ENCODE measurements at regions not wholly inside any gene's neighbourhood (a gene's known extent, or its start where the extent isn't known, plus 50 kb on each side); places are given as distances from the start of the nearest gene placed in this dataset.
"Not testable (repeated sequence)": the region's sequence is repeated elsewhere in the genome, so short reads cannot be mapped to it uniquely, and the experiment has no call there.

DNA sequence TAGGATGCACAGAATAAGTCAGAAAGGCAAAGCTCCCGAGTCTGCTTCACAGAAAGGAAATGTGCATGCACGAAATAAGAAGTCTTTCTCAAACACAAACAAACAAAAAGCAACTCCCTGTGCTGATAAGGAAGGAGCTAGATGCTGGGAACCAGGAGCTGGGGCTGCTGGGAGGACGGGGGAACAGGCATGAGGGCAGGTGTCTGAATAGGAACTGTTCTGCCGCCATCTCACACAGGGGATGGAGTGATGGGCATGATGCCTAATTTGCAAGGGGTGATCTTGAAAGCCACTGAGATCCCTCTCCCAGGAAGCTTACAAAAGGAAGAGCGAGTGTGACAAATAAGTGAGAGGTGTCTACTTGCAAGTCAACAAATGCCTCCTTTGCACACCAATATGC lies 336.5 kb downstream of the BCL2L11 start:
- not testable (repeated sequence) for DNase-seq; H3K4me1 Mint-ChIP-seq; H3K36me3 Mint-ChIP-seq; H3K9me3 Mint-ChIP-seq; H3K4me3 Mint-ChIP-seq; H3K27ac Mint-ChIP-seq; H3K27me3 Mint-ChIP-seq (ENCODE audit: low read depth in 3 of 3)

GRCh38 chr2:111460901-111461300 lies 340.2 kb downstream of the BCL2L11 start:
- H3K36me3 Mint-ChIP-seq; H3K9me3 Mint-ChIP-seq; H3K27ac Mint-ChIP-seq; H3K27me3 Mint-ChIP-seq (ENCODE audit: low read depth in 3 of 3); DNase-seq; H3K4me1 Mint-ChIP-seq; H3K4me3 Mint-ChIP-seq: not testable (repeated sequence)

DNA sequence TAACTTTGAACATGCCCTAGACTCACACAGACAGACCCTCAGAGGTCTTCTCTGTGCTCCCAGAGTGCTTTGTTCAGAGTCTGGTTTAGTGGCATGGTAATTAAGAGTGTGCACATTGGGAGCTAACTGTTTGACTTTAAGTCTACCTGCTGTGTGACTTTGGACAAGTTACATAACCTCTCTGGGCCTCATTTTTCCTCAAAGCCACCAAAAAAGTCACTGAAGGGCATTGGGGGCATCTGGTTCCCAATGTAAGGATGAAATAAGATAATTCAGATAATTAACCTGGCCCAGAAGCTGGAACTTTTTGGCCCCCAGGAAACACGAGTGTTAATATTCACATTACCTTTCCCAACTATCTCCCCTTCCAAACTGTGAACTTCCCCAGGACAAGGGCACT lies 341.1 kb downstream of the BCL2L11 start:
- not testable (repeated sequence) for H3K9me3 Mint-ChIP-seq; DNase-seq; H3K4me1 Mint-ChIP-seq; H3K4me3 Mint-ChIP-seq; H3K27me3 Mint-ChIP-seq (ENCODE audit: low read depth in 3 of 3); H3K36me3 Mint-ChIP-seq
- peak overlapping the region in 4 of 6 donors; percentile 28 to 72 (median 42) for H3K27ac Mint-ChIP-seq

DNA sequence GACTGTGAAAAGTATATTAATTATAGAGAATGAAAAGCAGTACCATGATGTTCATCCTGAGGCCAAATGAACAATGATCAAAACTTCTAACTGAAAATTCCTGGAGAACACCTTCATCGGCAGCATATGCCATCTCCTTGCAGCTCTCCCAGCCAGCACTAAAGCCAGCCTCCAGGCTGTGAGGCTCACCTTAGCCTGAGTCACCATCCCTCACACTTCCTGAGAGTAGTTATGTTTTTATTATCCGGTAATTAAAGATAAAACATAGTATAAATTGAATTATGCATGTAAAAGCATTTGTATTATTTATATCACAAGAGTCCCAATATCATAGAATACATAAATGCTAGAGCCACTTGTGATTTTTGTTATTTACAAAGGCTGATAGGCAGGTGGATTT lies 341.9 kb downstream of the BCL2L11 start:
- peak overlapping the region in 5 of 6 donors; percentile 24 to 68 (median 51) for H3K27ac Mint-ChIP-seq
- not testable (repeated sequence) for H3K36me3 Mint-ChIP-seq; H3K4me1 Mint-ChIP-seq; H3K9me3 Mint-ChIP-seq; DNase-seq; H3K27me3 Mint-ChIP-seq (ENCODE audit: low read depth in 3 of 3)
- H3K4me3 Mint-ChIP-seq = peak overlapping the region in 1 of 5 donors; percentile 4

- not testable (repeated sequence) for H3K4me1 Mint-ChIP-seq; H3K27me3 Mint-ChIP-seq (ENCODE audit: low read depth in 3 of 3); H3K36me3 Mint-ChIP-seq; H3K9me3 Mint-ChIP-seq
- peak overlapping the region in 4 of 5 donors; percentile 23 to 47 (median 34) for H3K4me3 Mint-ChIP-seq
- peak overlapping the region; percentile 55 to 83 (median 80) for H3K27ac Mint-ChIP-seq
- peak in 2 of 3 donors; percentile 27 to 29 for DNase-seq
These were observed 342.6 kb downstream of the BCL2L11 start for GRCh38 chr2:111463238-111463848.

GRCh38 chr2:111463956-111464355 lies 343.2 kb downstream of the BCL2L11 start:
- Mint-ChIP-seq H3K4me3 (peak overlapping the region in 2 of 5 donors; percentile 47), H3K27ac (peak overlapping the region in 3 of 6 donors; percentile 55 to 73 (median 61))
- H3K36me3 Mint-ChIP-seq; H3K27me3 Mint-ChIP-seq (ENCODE audit: low read depth in 3 of 3); H3K4me1 Mint-ChIP-seq; H3K9me3 Mint-ChIP-seq: not testable (repeated sequence)
- peak; percentile 50 to 61 (median 52) for DNase-seq

GRCh38 chr2:111464367-111464766 lies 343.7 kb downstream of the BCL2L11 start:
- not testable (repeated sequence) for H3K27me3 Mint-ChIP-seq (ENCODE audit: low read depth in 3 of 3); H3K4me1 Mint-ChIP-seq; H3K36me3 Mint-ChIP-seq; H3K9me3 Mint-ChIP-seq; DNase-seq
- peak overlapping the region in 2 of 5 donors; percentile 7 to 18 for H3K4me3 Mint-ChIP-seq
- H3K27ac Mint-ChIP-seq = peak overlapping the region in 3 of 6 donors; percentile 37 to 66 (median 64)

GRCh38 chr2:111465521-111465920 lies 344.8 kb downstream of the BCL2L11 start:
- H3K4me1 Mint-ChIP-seq; H3K27me3 Mint-ChIP-seq (ENCODE audit: low read depth in 3 of 3); H3K4me3 Mint-ChIP-seq; H3K36me3 Mint-ChIP-seq; H3K9me3 Mint-ChIP-seq; DNase-seq: not testable (repeated sequence)
- H3K27ac Mint-ChIP-seq = peak overlapping the region in 1 of 6 donors; percentile 53

DNA sequence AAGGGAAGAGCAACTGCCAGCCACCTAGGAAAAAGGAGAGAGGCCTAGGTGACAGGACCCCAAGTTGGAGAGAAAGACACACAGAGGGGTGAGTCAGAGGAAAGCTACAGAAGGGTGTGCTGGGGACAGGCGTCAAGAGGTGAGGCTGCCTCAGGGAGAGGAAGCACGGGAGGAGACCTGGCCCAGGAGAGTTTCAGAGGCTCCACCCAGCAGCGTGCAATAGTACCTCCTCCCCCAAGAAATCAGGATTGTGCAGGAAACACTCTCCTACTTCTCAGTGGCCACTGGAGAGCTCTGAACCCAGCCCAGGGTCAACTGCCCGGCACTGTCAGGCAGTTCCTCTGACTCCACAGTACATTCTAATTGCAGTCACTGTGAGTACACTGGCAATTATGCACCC lies 346.0 kb downstream of the BCL2L11 start:
- peak overlapping the region in 1 of 6 donors; percentile 39 for H3K27ac Mint-ChIP-seq
- not testable (repeated sequence) for H3K9me3 Mint-ChIP-seq; H3K4me3 Mint-ChIP-seq; DNase-seq; H3K4me1 Mint-ChIP-seq; H3K36me3 Mint-ChIP-seq; H3K27me3 Mint-ChIP-seq (ENCODE audit: low read depth in 3 of 3)

DNA sequence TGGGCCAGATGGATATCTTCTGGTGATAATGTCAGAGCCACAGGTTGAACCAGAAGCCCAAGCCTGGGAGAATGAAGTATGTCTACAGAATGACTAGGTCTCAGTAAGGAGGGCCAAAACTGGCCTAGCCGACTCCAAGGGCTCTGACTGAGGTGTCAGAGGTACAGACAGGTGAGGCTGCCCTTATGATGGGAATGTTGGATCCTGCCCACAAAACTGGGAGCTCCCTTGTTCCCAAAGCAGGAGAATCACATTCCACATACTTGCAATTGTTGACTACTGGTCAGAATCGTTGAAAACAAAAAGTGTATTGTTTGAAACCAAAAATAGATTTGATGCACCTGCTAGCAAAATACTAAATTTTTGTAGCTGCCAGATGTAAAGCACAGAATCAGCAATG lies 350.2 kb downstream of the BCL2L11 start:
- H3K36me3 Mint-ChIP-seq; DNase-seq; H3K9me3 Mint-ChIP-seq; H3K27me3 Mint-ChIP-seq (ENCODE audit: low read depth in 3 of 3); H3K27ac Mint-ChIP-seq; H3K4me3 Mint-ChIP-seq: not testable (repeated sequence)
- peaks cover 10% of the 10 kb centered on the region in 2 donors for H3K4me1 Mint-ChIP-seq

DNA sequence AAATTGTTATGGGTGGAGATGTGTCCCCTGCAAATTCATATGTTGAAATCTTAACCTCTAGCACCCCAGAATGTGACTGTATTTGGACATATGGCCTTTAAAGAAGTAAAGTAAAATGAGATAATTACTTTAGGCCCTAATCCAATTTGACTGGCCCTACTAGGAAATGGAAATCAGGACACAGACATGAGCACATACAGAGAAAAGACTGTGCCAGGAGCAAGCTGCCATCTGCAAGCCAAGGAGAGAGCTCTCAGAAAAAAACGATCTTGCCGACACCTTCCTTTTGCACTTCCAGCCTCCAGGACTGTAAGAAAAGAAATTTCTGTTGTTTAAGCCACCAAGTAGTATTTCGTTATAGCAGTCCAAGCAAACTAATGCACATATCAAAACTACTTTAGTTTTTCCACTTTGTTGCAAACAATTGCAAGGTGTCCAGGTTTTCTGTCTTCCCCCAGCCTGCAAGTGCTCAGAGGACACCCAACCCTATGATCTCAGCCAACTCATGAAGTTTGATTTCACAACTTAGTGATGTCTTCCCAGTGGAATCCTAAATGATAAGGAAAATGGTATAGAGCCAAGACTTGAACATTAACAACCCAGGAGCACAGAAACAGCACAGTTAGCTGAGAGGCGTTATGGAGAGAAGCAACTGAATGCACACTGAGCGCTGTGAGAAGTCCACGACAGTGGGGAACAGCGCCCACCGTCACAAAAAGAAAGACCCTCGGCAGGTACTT lies 351.2 kb downstream of the BCL2L11 start:
- not testable (repeated sequence) for DNase-seq; H3K27ac Mint-ChIP-seq; H3K9me3 Mint-ChIP-seq; H3K4me3 Mint-ChIP-seq; H3K36me3 Mint-ChIP-seq; H3K27me3 Mint-ChIP-seq (ENCODE audit: low read depth in 3 of 3)
- H3K4me1 Mint-ChIP-seq = peaks cover 10% of the 10 kb centered on the region in 2 donors

GRCh38 chr2:111472844-111473403 lies 352.2 kb downstream of the BCL2L11 start:
- H3K4me3 Mint-ChIP-seq; H3K9me3 Mint-ChIP-seq; H3K36me3 Mint-ChIP-seq; H3K27me3 Mint-ChIP-seq (ENCODE audit: low read depth in 3 of 3); DNase-seq: not testable (repeated sequence)
- Mint-ChIP-seq H3K4me1 (peaks cover 10% of the 10 kb centered on the region in 2 donors), H3K27ac (peak overlapping the region in 1 of 6 donors; percentile 23)

- Mint-ChIP-seq H3K27ac (peak overlapping the region in 1 of 6 donors; percentile 23), H3K4me1 (peaks cover 10% of the 10 kb centered on the region in 2 donors)
- H3K27me3 Mint-ChIP-seq (ENCODE audit: low read depth in 3 of 3); DNase-seq; H3K4me3 Mint-ChIP-seq; H3K36me3 Mint-ChIP-seq; H3K9me3 Mint-ChIP-seq: not testable (repeated sequence)
These were observed 352.8 kb downstream of the BCL2L11 start for GRCh38 chr2:111473522-111473921.

DNA sequence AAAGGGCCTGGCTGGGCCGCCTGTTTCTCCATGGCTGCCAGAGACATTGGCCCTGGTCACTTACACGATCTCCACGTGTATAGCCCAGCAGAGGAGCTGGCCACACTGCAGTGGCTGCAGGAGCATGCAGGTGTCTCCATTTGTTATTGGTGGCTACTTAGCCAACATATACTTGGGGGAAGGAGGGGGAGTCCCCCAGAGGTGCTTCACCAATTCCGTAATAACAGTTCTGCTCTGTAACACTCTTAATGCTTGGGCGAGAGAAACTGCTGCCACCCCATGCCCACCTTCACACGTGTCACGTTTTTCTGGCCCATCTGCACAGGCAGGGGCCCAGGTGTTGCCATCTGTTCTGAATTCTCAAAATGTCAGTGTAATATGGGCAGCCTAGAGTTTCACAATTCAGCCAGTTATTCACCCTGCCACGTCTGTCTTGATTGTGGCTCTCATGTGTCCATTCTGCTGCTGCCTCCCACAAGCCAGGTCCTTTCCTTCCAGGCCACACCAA lies 353.5 kb downstream of the BCL2L11 start:
- H3K4me3 Mint-ChIP-seq; DNase-seq; H3K36me3 Mint-ChIP-seq; H3K27me3 Mint-ChIP-seq (ENCODE audit: low read depth in 3 of 3); H3K9me3 Mint-ChIP-seq: not testable (repeated sequence)
- peaks cover 10% of the 10 kb centered on the region in 2 donors for H3K4me1 Mint-ChIP-seq
- peak overlapping the region in 1 of 6 donors; percentile 77 for H3K27ac Mint-ChIP-seq

Data from immature natural killer cell (primary cell).